Small intestine (tissue), 7 donors: ENCODE measurements at regions not wholly inside any gene's neighbourhood (a gene's known extent, or its start where the extent isn't known, plus 50 kb on each side); places are given as distances from the start of the nearest gene placed in this dataset.
"Not testable (repeated sequence)": the region's sequence is repeated elsewhere in the genome, so short reads cannot be mapped to it uniquely, and the experiment has no call there.

Experiments used
- DNase-seq, 2 donors: peaks; one replicate each; pipeline versions ENCODE4 v3.0.0 to v3.0.0-alpha.2; 2013
- FAIRE-seq: peaks from 2 replicates; lab custom pipeline; 2012; peaks lifted over from hg19 to GRCh38; lab: Jason Lieb, UNC
- H3K27ac ChIP-seq, 3 donors: one replicate each; pipeline ENCODE4 v1.5.1; 2013; ENCODE audit warnings: low read length in 2 of 3, mild to moderate bottlenecking in 2 of 3, control low read depth in 1 of 3, inconsistent platforms in 1 of 3, low read depth in 1 of 3, moderate library complexity in 1 of 3
- H3K27me3 ChIP-seq, 3 donors: one replicate each; pipeline ENCODE4 v1.6.1; 2013; ENCODE audit warnings: low read length in 3 of 3, inconsistent platforms in 1 of 3; ENCODE audit not compliant: control insufficient read depth in 3 of 3, insufficient read depth in 3 of 3
- H3K36me3 ChIP-seq, 3 donors: one replicate each; pipeline ENCODE4 v1.6.1; 2013; ENCODE audit warnings: low read length in 3 of 3, inconsistent platforms in 1 of 3, low read depth in 1 of 3, mild to moderate bottlenecking in 1 of 3, moderate library complexity in 1 of 3; ENCODE audit not compliant: control insufficient read depth in 3 of 3, insufficient read depth in 2 of 3
- H3K4me1 ChIP-seq, 3 donors: one replicate each; pipeline ENCODE4 v1.6.1; 2013; ENCODE audit warnings: low read length in 2 of 3, inconsistent platforms in 1 of 3, low read depth in 1 of 3, mild to moderate bottlenecking in 1 of 3, moderate library complexity in 1 of 3; ENCODE audit not compliant: control insufficient read depth in 3 of 3, insufficient read depth in 2 of 3
- H3K4me3 ChIP-seq, 3 donors: one replicate each; pipeline ENCODE4 v1.5.1; 2013; ENCODE audit warnings: low read length in 3 of 3, control low read depth in 1 of 3, inconsistent platforms in 1 of 3, low read depth in 1 of 3, mild to moderate bottlenecking in 1 of 3, moderate library complexity in 1 of 3
- H3K9me3 ChIP-seq, 2 donors: one replicate each; pipeline ENCODE4 v1.6.1; 2013; ENCODE audit warnings: low read depth in 1 of 2, low read length in 1 of 2; ENCODE audit not compliant: control insufficient read depth in 2 of 2, insufficient read depth in 1 of 2
- WGBS, 3 donors: extraction: QIAGEN DNeasy Blood & Tissue Kit; methylation state at CpG; one replicate each; pipeline ENCODE4 v1.1.7; 2013; 5-methylcytosine and 5-hydroxymethylcytosine counted together
- donor health status: healthy with polysubstance abuse.
- donor health status: control.
- donor health status: control.
- donor health status: Bipolar disorder and iron deficiency.
- donor health status: healthy.

DNA sequence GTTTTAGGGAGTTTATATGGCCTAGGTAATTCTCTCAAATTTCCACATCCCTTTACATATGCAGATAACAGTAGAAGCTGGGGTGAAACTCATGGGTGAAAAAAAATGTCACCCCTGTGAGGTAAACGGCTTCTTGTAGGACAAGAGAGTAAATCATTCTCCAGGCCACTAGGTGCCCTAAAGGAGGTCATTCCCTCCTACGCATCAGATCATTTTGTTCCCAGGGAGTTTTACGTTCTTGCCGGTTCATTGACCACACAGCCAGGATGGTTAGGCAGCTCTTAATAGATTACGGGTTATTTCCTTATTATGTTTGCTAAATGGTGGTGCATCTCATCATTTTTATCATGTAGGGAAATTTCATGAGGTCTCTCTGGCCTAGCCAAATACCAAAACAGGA is 225.8 kb upstream of the NOCT start:
- Histone ChIP-seq H3K4me3 (no peak overlapping the region), H3K27me3 (no peaks in the 10 kb centered on the region), H3K4me1 (no peaks in the 10 kb centered on the region), H3K9me3 (no peaks in the 10 kb centered on the region), H3K27ac (no peak overlapping the region), H3K36me3 (no peaks in the 10 kb centered on the region)
- no peak for DNase-seq
- no peak for FAIRE-seq
- WGBS, 3 donors, result 69 to 78% (median 70%) methylated on average over 5 of the region's 5 CpGs

DNA sequence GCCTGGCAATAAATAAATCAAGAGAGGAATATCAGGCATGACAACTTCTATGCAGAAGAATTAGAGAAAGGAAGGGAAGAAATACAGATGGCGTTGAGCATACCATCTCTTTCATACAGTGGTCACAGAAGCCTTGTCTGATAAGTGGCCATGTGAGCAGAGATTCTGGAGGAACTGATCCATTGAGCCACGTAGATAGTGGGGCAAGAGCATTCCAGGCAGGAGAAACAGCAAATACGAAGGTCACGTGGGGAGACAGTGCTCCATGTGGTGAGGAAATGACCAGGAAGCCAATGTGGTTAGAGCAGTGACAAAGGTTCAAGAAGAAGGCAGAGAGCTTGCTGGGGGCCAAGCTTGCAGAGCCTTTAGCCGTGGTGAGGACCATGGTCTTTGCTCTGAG is 226.7 kb upstream of the NOCT start:
- WGBS, 3 donors, result 66 to 78% (median 74%) methylated on average over 5 of the region's 5 CpGs
- DNase-seq (no peak), FAIRE-seq (no peak)
- no peaks in the 10 kb centered on the region for H3K36me3 ChIP-seq
- H3K9me3 ChIP-seq, result no peaks in the 10 kb centered on the region
- H3K27me3 ChIP-seq, result no peaks in the 10 kb centered on the region
- no peak overlapping the region for H3K27ac ChIP-seq
- H3K4me3 ChIP-seq, result no peak overlapping the region
- no peaks in the 10 kb centered on the region for H3K4me1 ChIP-seq

DNA sequence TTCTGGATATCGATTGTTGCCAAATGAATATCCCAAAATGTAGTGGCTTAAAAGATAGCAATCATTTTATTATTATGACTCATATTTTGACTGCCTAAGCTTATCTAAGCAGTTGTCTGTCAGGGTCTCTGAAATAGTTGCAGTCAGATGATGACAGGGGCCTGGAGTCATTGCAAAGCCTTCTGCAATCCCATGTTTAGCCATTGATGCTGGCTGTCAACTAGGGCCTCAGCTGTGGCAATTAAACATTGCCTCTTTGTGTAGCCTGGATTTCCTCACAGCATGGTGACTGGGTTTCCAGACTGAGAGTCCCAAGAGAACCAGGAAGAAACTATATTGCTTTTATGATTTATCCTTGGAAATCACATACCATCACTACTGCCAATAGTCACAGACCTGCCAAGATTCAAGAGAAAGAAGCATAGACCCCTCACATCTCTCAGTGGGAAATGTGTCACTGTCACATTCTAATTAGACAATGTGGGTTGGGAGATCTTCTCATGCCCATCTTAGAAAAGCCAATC is 227.3 kb upstream of the NOCT start:
- FAIRE-seq (no peak), DNase-seq (no peak)
- Histone ChIP-seq H3K27ac (no peak overlapping the region), H3K9me3 (no peaks in the 10 kb centered on the region), H3K4me3 (no peak overlapping the region), H3K4me1 (no peaks in the 10 kb centered on the region), H3K36me3 (no peaks in the 10 kb centered on the region), H3K27me3 (no peaks in the 10 kb centered on the region)
- WGBS, 3 donors, result 76 to 95% (median 76%) methylated on average over 1 of the region's 1 CpG

DNA sequence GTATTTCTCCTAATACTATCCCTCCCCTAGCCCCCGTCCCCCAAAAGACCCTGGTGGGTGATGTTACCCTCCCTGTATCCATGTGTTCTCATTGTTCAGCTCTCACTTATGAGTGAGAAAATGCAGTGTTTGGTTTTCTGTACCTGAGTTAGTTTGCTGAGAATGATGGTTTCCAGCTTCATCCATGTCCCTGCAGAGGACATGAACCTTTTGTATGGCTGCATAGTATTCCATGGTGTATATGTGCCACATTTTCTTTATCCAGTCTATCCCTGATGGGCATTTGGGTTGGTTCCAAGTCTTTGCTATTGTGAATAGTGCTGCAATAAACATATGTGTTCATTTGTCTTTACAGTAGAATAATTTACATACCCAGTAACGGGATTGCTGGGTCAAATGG is 235.8 kb upstream of the NOCT start:
- H3K36me3 ChIP-seq, H3K4me1 ChIP-seq, FAIRE-seq, H3K9me3 ChIP-seq, H3K27ac ChIP-seq, H3K4me3 ChIP-seq, H3K27me3 ChIP-seq, DNase-seq: not testable (repeated sequence)
- 88 to 93% (median 93%) methylated on average over 2 of the region's 2 CpGs for WGBS, 3 donors

DNA sequence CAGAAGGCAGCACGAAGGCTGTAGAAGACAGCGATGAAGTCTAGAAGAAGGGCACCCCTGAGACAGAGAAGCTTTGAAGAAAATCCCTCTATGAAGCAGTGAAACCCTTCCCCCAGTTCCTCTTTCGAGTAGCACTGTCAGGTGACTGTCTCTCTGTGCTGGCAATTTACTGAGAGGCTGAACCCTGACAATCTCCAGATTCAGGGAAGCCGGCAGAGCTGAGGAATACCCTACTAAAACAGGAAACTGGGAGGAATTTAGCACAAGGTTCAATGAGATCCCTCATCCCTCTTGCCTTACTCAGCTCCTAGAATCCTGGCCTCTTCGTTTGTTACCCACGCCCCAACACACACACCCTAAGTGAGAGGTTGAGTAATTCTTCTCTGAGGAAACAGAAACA is 239.7 kb upstream of the NOCT start:
- DNase-seq (peak in 1 of 2 donors; percentile 50), FAIRE-seq (no peak)
- no peak overlapping the region for H3K4me3 ChIP-seq
- H3K4me1 ChIP-seq, result peaks cover 0 to 3% (median 0%) of the 10 kb centered on the region in 3 donors
- WGBS, 3 donors, result 44 to 63% (median 53%) methylated on average over 6 of the region's 6 CpGs
- no peak overlapping the region for H3K27ac ChIP-seq
- no peaks in the 10 kb centered on the region for H3K36me3 ChIP-seq
- no peaks in the 10 kb centered on the region for H3K9me3 ChIP-seq
- no peaks in the 10 kb centered on the region for H3K27me3 ChIP-seq

DNA sequence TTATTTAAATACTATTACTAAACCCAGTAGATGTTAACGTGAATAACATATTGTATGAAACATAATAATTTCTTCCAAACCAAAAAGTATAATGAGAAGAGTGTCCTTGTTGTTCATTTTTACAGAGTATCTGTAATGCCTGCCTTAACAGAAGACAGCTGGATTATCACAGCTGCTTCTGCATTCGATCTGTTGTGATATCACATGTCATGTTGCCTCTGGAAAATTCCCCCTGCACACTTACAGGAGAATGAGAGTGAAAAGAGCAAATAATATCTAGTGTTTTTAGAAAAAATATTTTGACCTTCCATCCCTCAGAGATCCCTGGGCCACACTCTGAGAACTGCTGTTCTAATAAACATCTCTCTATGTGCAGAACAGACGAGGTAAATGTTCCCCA is 240.1 kb upstream of the NOCT start:
- H3K27ac ChIP-seq, result no peak overlapping the region
- DNase-seq, result no peak
- peaks cover 0 to 3% (median 0%) of the 10 kb centered on the region in 3 donors for H3K4me1 ChIP-seq
- 53 to 59% (median 55%) methylated on average over 3 of the region's 3 CpGs for WGBS, 3 donors
- no peaks in the 10 kb centered on the region for H3K27me3 ChIP-seq
- no peaks in the 10 kb centered on the region for H3K36me3 ChIP-seq
- FAIRE-seq, result no peak
- H3K9me3 ChIP-seq, result no peaks in the 10 kb centered on the region
- no peak overlapping the region for H3K4me3 ChIP-seq

DNA sequence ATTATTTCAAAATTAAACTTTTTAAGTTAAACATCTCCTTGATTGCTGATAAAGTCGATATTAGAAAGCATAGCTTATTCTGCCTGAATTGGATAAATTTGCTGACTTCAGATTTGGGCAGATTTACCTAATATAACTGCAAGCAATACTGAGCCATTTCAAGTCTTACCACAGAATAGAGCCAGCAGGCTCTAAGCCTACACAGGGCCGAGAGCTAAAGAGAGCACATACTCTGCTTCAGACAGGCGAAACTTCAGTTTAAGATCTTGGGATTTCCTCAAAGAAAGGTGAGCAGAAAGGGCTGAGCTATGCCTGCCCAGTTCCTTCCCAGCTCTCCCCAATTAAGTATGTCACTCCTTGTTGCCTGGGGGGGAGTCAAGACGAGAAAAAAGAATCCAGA is 240.6 kb upstream of the NOCT start:
- no peak for DNase-seq
- H3K4me3 ChIP-seq, result no peak overlapping the region
- no peaks in the 10 kb centered on the region for H3K27me3 ChIP-seq
- H3K9me3 ChIP-seq, result no peaks in the 10 kb centered on the region
- 74 to 81% (median 76%) methylated on average over 4 of the region's 4 CpGs for WGBS, 3 donors
- H3K36me3 ChIP-seq, result no peaks in the 10 kb centered on the region
- peaks cover 0 to 3% (median 0%) of the 10 kb centered on the region in 3 donors for H3K4me1 ChIP-seq
- no peak for FAIRE-seq
- no peak overlapping the region for H3K27ac ChIP-seq

DNA sequence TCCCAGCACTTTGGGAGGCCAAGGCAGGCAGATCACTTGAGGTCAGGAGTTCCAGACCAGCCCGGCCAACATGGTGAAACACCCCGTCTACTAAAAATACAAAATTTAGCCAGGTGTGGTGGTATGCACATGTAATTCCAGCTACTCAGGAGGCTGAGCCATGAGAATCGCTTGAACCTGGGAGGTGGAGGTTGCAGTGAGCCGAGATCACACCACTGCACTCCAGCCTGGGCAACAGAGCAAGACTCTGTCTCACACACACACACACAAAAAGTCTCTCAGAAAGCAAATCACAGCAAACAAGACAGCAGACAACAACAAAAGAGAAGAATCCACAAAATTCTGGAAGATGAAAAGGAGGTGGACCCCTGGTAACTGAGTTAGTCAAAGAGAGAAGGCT is 241.5 kb upstream of the NOCT start:
- WGBS, 3 donors, result 88 to 94% (median 92%) methylated on average over 4 of the region's 4 CpGs
- not testable (repeated sequence) for DNase-seq, H3K4me1 ChIP-seq, H3K9me3 ChIP-seq, H3K27ac ChIP-seq, H3K36me3 ChIP-seq, H3K4me3 ChIP-seq, H3K27me3 ChIP-seq, FAIRE-seq

DNA sequence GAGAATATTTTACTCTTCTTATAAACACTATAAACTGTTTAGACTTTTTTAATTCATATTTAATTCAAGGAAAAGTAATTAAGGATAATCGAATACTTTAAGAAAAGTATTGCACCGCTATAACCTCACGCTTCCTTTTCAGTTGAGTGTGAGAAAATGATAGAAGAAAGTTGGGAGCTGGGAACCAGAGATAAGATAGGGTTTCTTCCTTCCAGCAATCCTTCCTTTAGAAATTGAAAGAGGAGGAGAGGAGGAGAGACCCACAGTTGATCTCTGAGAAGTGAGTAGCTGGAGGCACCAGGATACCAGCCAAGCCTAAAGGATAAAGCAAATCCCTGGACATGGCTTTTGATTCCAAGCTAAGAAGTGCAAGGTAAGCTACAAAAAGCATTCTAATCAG is 242.3 kb upstream of the NOCT start:
- no peak for FAIRE-seq
- Histone ChIP-seq H3K9me3 (no peaks in the 10 kb centered on the region), H3K4me1 (peaks cover 0 to 3% (median 0%) of the 10 kb centered on the region in 3 donors), H3K27ac (no peak overlapping the region), H3K4me3 (no peak overlapping the region), H3K36me3 (no peaks in the 10 kb centered on the region), H3K27me3 (no peaks in the 10 kb centered on the region)
- no peak for DNase-seq
- 92 to 96% (median 96%) methylated on average over 3 of the region's 3 CpGs for WGBS, 3 donors
